HAP-1 (cell line): ENCODE measurements at regions not wholly inside any gene's neighbourhood (a gene's known extent, or its start where the extent isn't known, plus 50 kb on each side); places are given as distances from the start of the nearest gene placed in this dataset.

Experiments
- DNase-seq, 2 experiments: peaks; one replicate each; pipeline ENCODE4 v3.0.0-alpha.2; 2016 to 2020; ENCODE audit warnings: low spot score in 2 of 2
- H3K27me3 ChIP-seq: fragments of 250-450 bp; sonication (Bioruptor Pico); 2 replicates; pipeline ENCODE4 v1.5.1; 2020; ENCODE audit warnings: low read depth, mild to moderate bottlenecking, moderate library complexity
- H3K36me3 ChIP-seq: fragments of 250-450 bp; sonication (Bioruptor Pico); replicated peaks from 2 replicates; pipeline ENCODE4 v1.5.1; 2020; ENCODE audit warnings: mild to moderate bottlenecking
- H3K4me1 ChIP-seq: fragments of 250-450 bp; sonication (Bioruptor Pico); 2 replicates; pipeline ENCODE4 v1.5.1; 2020; ENCODE audit warnings: mild to moderate bottlenecking
- H3K4me3 ChIP-seq: fragments of 250-450 bp; sonication (Bioruptor Pico); 2 replicates; pipeline ENCODE4 v1.5.1; 2020; ENCODE audit warnings: mild to moderate bottlenecking, moderate library complexity
- H3K9me3 ChIP-seq: fragments of 250-450 bp; sonication (Bioruptor Pico); 2 replicates; pipeline ENCODE4 v1.5.1; 2020; ENCODE audit warnings: mild to moderate bottlenecking, moderate library complexity
- in situ Hi-C: fragments of 300-500 bp; cut with MboI; formaldehyde crosslinking; loops from 3 replicates; pipeline ENCODE4 v1.14.3; 2020; ENCODE audit warnings: low sequenced_read_pairs, inconsistent platforms, mixed read lengths

GRCh38 chr7:54810401-54810800 is 51.4 kb upstream of the SEC61G start:
- Histone ChIP-seq H3K4me3 (no peak overlapping the region), H3K27me3 (no peaks in the 10 kb centered on the region), H3K9me3 (no peaks in the 10 kb centered on the region), H3K4me1 (no peaks in the 10 kb centered on the region), H3K36me3 (no peaks in the 10 kb centered on the region)
- no peak for DNase-seq
- in situ Hi-C loops, result no loop called here

DNA sequence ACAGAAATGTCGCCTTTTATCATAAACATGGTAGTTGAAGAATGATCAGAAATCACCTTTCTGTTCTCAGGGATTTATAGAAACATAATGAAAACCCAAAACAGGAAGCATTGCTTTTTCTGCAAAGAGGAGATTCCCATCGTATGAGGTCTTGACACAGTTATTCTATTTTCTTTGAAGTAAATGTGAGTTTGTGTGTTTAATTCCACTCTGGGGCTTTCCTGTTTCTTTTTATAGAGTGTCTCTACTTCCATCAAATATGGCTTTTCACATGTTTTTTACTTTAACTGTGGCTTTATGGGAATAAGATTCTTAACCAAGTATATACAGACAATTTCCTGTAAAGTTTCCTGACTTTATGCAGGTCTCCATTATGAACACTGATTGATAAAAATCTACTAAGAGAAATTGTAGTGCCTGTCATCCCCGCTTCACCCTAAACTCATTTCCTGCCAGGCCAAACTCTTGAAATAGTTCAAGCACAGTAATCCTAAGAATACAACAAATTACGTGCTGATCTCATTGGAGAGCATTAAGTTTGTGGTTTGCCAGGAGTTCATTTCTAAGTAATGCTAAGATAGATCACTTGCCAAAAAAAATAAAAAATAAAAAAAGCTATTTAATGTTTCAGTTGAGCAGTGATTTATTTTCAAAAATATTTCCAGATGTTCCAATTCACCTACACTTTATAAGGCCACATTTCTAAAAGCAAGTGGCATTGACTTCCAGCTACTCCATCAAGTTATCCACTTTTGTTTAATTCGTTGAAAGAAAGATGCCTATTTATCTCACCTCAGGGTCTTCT is 52.2 kb upstream of the SEC61G start:
- no peaks in the 10 kb centered on the region for H3K4me1 ChIP-seq
- in situ Hi-C loops, result no loop called here
- DNase-seq, result no peak
- H3K4me3 ChIP-seq, result no peak overlapping the region
- no peaks in the 10 kb centered on the region for H3K36me3 ChIP-seq
- H3K27me3 ChIP-seq, result no peaks in the 10 kb centered on the region
- no peaks in the 10 kb centered on the region for H3K9me3 ChIP-seq

DNA sequence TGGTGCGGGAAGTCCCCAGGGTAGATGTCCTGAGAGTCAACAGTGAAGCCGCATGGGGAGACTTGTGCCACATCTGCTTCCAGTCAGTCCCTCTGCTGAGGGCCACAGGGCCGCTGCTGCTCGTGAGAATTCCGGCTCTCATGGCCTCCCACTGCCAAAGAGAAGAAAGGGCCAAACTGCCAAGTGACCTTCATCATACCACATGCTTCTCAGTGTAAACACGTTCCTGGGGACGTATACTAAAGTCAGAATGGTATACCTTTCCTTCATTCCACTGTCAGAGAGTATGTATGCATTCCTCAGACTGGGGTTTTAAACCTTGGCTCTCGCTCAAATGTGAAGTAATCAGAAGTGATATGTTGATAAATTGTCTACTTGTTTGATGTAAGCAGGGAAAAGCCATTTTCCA is 52.8 kb upstream of the SEC61G start:
- H3K36me3 ChIP-seq, result no peaks in the 10 kb centered on the region
- H3K27me3 ChIP-seq, result no peaks in the 10 kb centered on the region
- H3K4me3 ChIP-seq, result no peak overlapping the region
- H3K4me1 ChIP-seq, result no peaks in the 10 kb centered on the region
- in situ Hi-C loops, result no loop called here
- DNase-seq, result no peak
- H3K9me3 ChIP-seq, result no peaks in the 10 kb centered on the region

- Histone ChIP-seq H3K27me3 (no peaks in the 10 kb centered on the region), H3K4me1 (no peaks in the 10 kb centered on the region), H3K36me3 (no peaks in the 10 kb centered on the region), H3K9me3 (no peaks in the 10 kb centered on the region), H3K4me3 (no peak overlapping the region)
- in situ Hi-C loops, result no loop called here
- no peak for DNase-seq
Measured at GRCh38 chr7:54812756-54813322, 53.8 kb upstream of the SEC61G start.

DNA sequence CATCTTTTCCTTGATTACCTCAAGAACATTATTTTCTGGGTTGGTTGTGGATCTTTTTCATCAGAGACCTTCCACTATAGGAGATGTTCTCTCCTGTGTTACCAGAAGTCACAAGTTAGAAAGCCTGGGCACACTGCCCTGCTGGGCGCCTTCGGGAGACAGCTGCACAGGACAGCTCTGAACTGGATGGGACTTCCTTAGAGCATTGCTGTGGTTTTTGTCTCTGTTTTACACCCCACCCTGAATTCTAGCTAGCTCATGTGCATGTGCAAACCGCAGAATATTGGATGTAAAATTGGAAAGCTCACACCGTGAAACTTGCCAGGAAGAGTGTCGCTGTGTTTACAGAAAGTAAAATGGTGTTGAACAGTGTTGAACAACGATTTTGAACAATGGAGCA is 54.4 kb upstream of the SEC61G start:
- in situ Hi-C loops, result no loop called here
- Histone ChIP-seq H3K36me3 (no peaks in the 10 kb centered on the region), H3K4me1 (no peaks in the 10 kb centered on the region), H3K9me3 (no peaks in the 10 kb centered on the region), H3K27me3 (no peaks in the 10 kb centered on the region), H3K4me3 (no peak overlapping the region)
- DNase-seq, result no peak

GRCh38 chr7:54814401-54814800 is 55.4 kb upstream of the SEC61G start:
- H3K27me3 ChIP-seq, result no peaks in the 10 kb centered on the region
- in situ Hi-C loops, result no loop called here
- H3K9me3 ChIP-seq, result no peaks in the 10 kb centered on the region
- no peaks in the 10 kb centered on the region for H3K4me1 ChIP-seq
- H3K4me3 ChIP-seq, result no peak overlapping the region
- no peaks in the 10 kb centered on the region for H3K36me3 ChIP-seq
- no peak for DNase-seq

DNA sequence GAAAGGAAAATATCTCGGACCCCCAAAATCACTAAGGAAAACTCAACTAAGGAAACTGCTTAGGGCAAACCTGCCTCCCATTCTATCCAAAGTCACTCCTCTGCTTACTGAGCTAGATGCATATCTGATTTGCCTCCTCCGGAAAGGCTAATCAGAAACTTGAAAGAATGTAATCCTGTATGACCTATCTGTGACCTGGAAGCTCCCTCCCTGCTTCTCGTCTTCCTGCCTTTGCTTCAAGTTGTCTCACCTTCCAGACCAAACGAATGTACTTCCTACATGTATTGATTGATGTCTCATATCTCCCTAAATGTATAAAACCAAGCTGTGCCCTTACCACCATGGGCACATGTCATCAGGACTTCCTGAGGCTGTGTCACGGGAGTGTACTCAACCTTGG is 58.1 kb upstream of the SEC61G start:
- no peaks in the 10 kb centered on the region for H3K4me1 ChIP-seq
- no peaks in the 10 kb centered on the region for H3K36me3 ChIP-seq
- H3K27me3 ChIP-seq, result no peaks in the 10 kb centered on the region
- no peak for DNase-seq
- H3K9me3 ChIP-seq, result no peaks in the 10 kb centered on the region
- in situ Hi-C loops, result no loop called here
- H3K4me3 ChIP-seq, result no peak overlapping the region

- no peak for DNase-seq
- no peaks in the 10 kb centered on the region for H3K9me3 ChIP-seq
- in situ Hi-C loops, result no loop called here
- H3K27me3 ChIP-seq, result no peaks in the 10 kb centered on the region
- no peak overlapping the region for H3K4me3 ChIP-seq
- no peaks in the 10 kb centered on the region for H3K4me1 ChIP-seq
- no peaks in the 10 kb centered on the region for H3K36me3 ChIP-seq
Measured at GRCh38 chr7:54823776-54824175, 64.8 kb upstream of the SEC61G start.

- no peaks in the 10 kb centered on the region for H3K4me1 ChIP-seq
- no peaks in the 10 kb centered on the region for H3K27me3 ChIP-seq
- no peaks in the 10 kb centered on the region for H3K36me3 ChIP-seq
- H3K9me3 ChIP-seq, result no peaks in the 10 kb centered on the region
- in situ Hi-C loops, result no loop called here
- no peak for DNase-seq
- no peak overlapping the region for H3K4me3 ChIP-seq
Measured at GRCh38 chr7:54824655-54825054, 65.6 kb upstream of the SEC61G start.

- in situ Hi-C loops, result no loop called here
- H3K36me3 ChIP-seq, result no peaks in the 10 kb centered on the region
- DNase-seq, result no peak
- no peaks in the 10 kb centered on the region for H3K4me1 ChIP-seq
- H3K9me3 ChIP-seq, result no peaks in the 10 kb centered on the region
- no peaks in the 10 kb centered on the region for H3K27me3 ChIP-seq
- H3K4me3 ChIP-seq, result no peak overlapping the region
Measured at GRCh38 chr7:54825368-54825767, 66.4 kb upstream of the SEC61G start.

DNA sequence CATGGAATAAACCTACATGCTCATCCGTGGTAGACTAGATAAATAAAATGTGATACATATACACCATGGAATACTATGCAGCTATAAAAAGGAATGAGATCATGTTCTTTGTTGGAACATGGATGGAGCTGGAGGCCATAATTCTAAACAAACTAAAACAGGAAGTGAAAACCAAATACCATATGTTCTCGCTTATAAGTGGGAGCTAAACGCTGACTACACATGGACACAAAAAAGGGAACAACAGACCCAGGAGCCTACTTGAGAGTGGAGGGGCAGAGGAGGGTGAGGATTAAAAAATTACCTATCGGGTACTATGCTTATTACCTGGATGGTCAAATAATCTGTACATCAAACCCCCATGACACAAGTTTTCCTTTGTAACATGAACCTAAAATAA is 68.7 kb upstream of the SEC61G start:
- Histone ChIP-seq H3K4me3 (no peak overlapping the region), H3K27me3 (no peaks in the 10 kb centered on the region), H3K4me1 (no peaks in the 10 kb centered on the region), H3K9me3 (no peaks in the 10 kb centered on the region), H3K36me3 (no peaks in the 10 kb centered on the region)
- no peak for DNase-seq
- in situ Hi-C loops, result no loop called here

DNA sequence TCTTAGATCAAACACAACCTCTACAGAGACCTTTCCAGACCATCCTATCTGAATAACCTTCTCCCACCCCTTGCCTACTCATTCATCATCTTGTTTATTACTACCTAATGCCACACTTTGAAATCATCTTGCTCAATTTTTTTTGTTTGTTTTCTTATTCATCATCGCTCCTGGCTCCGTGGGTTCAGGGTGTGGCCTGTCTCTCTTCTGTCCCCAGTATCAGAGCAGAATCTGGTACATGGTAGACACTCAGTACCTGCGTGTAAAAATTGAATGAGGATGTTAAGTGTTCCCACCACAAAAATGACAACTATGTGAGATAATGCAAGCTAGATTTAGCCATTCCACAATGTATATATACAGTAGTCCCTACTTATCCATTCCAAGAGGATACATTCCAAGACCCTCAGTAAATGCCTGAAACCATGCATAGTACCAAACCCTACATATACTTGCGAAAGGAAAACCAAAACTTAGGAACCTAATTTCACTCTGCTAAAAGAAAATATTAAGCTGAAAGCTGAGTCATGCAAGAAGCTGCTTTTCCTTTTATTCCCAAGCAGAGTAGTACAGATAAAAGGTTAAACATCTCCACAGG is 72.1 kb upstream of the SEC61G start:
- in situ Hi-C loops, result no loop called here
- no peaks in the 10 kb centered on the region for H3K36me3 ChIP-seq
- no peak for DNase-seq

DNA sequence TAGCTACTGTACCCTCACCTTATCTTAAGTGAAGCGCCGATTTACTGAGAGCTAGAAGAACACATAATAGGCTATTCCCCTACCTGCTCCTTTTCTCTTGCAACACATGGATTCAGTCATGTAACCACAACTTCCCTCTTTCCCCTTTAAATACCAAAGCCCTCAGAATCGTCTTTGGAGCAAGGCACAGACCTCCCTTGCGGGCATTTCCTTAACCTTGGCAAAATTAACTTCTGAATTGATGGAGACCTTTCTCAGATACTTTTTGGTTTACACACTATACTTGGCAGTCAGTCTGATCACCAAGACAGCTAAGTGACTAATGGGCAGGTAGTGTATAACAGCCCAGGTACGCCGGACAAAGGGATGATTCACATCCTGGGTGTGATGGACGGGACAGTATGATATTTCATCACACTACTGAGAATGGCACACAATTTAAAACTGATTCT is 72.7 kb upstream of the SEC61G start:
- in situ Hi-C loops, result no loop called here
- Histone ChIP-seq H3K9me3 (no peaks in the 10 kb centered on the region), H3K36me3 (no peaks in the 10 kb centered on the region), H3K4me3 (no peak overlapping the region), H3K4me1 (no peaks in the 10 kb centered on the region), H3K27me3 (no peaks in the 10 kb centered on the region)
- DNase-seq, result no peak

More for the DNA sequence above, 72.1 kb upstream of the SEC61G start:
- Histone ChIP-seq H3K9me3 (no peaks in the 10 kb centered on the region), H3K4me1 (no peaks in the 10 kb centered on the region), H3K4me3 (no peak overlapping the region), H3K27me3 (no peaks in the 10 kb centered on the region)

GRCh38 chr7:54833001-54833467 is 74.0 kb upstream of the SEC61G start:
- Histone ChIP-seq H3K4me1 (no peaks in the 10 kb centered on the region), H3K36me3 (no peaks in the 10 kb centered on the region), H3K9me3 (no peaks in the 10 kb centered on the region), H3K4me3 (no peak overlapping the region), H3K27me3 (no peaks in the 10 kb centered on the region)
- in situ Hi-C loops, result no loop called here
- DNase-seq, result no peak
